ENCODE measurements at regions not wholly inside any gene's neighbourhood (a gene's known extent, or its start where the extent isn't known, plus 50 kb on each side); places are given as distances from the start of the nearest gene placed in this dataset.
"Not testable (repeated sequence)": the region's sequence is repeated elsewhere in the genome, so short reads cannot be mapped to it uniquely, and the experiment has no call there.

- DNase-seq (ENCODE audit: low read depth), result no peak
Measured at GRCh38 chr21:27329255-27329851, 362.5 kb upstream of the ADAMTS5 start.

GRCh38 chr21:27326301-27326700 lies 359.4 kb upstream of the ADAMTS5 start:
- no peak for DNase-seq (ENCODE audit: low read depth)

GRCh38 chr21:27323331-27323730 lies 356.4 kb upstream of the ADAMTS5 start:
- DNase-seq (ENCODE audit: low read depth), result no peak

- no peak for DNase-seq (ENCODE audit: low read depth)
Measured at GRCh38 chr21:27321791-27322190, 354.9 kb upstream of the ADAMTS5 start.

GRCh38 chr21:27320868-27321267 lies 354.0 kb upstream of the ADAMTS5 start:
- DNase-seq (ENCODE audit: low read depth), result no peak

GRCh38 chr21:27317601-27318000 lies 350.7 kb upstream of the ADAMTS5 start:
- DNase-seq (ENCODE audit: low read depth), result not testable (repeated sequence)

- no peak for DNase-seq (ENCODE audit: low read depth)
Measured at GRCh38 chr21:27315373-27315772, 348.5 kb upstream of the ADAMTS5 start.

GRCh38 chr21:27314131-27314530 lies 347.2 kb upstream of the ADAMTS5 start:
- DNase-seq (ENCODE audit: low read depth), result no peak

GRCh38 chr21:27306791-27307775 lies 340.2 kb upstream of the ADAMTS5 start:
- DNase-seq (ENCODE audit: low read depth), result no peak

- no peak for DNase-seq (ENCODE audit: low read depth)
Measured at GRCh38 chr21:27306206-27306605, 339.3 kb upstream of the ADAMTS5 start.

GRCh38 chr21:27301220-27301619 lies 334.3 kb upstream of the ADAMTS5 start:
- no peak for DNase-seq (ENCODE audit: low read depth)

- DNase-seq (ENCODE audit: low read depth), result no peak
Measured at GRCh38 chr21:27300770-27301169, 333.9 kb upstream of the ADAMTS5 start.

- no peak for DNase-seq (ENCODE audit: low read depth)
Measured at GRCh38 chr21:27298465-27298864, 331.6 kb upstream of the ADAMTS5 start.

GRCh38 chr21:27293239-27293638 lies 326.4 kb upstream of the ADAMTS5 start:
- no peak for DNase-seq (ENCODE audit: low read depth)

GRCh38 chr21:27292783-27293182 lies 325.9 kb upstream of the ADAMTS5 start:
- no peak for DNase-seq (ENCODE audit: low read depth)

GRCh38 chr21:27292229-27292628 lies 325.3 kb upstream of the ADAMTS5 start:
- peak; percentile 33 for DNase-seq (ENCODE audit: low read depth)

GRCh38 chr21:27291006-27291405 lies 324.1 kb upstream of the ADAMTS5 start:
- DNase-seq (ENCODE audit: low read depth), result no peak

GRCh38 chr21:27290028-27290427 lies 323.1 kb upstream of the ADAMTS5 start:
- DNase-seq (ENCODE audit: low read depth), result no peak

- DNase-seq (ENCODE audit: low read depth), result no peak
Measured at GRCh38 chr21:27286760-27287159, 319.9 kb upstream of the ADAMTS5 start.

- peak; percentile 33 for DNase-seq (ENCODE audit: low read depth)
Measured at GRCh38 chr21:27277110-27277509, 310.2 kb upstream of the ADAMTS5 start.

GRCh38 chr21:27275294-27275927 lies 308.5 kb upstream of the ADAMTS5 start:
- DNase-seq (ENCODE audit: low read depth), result peak; percentile 75

- peak; percentile 88 for DNase-seq (ENCODE audit: low read depth)
Measured at GRCh38 chr21:27269644-27270043, 302.8 kb upstream of the ADAMTS5 start.

- DNase-seq (ENCODE audit: low read depth), result peak; percentile 57
Measured at GRCh38 chr21:27268290-27268689, 301.4 kb upstream of the ADAMTS5 start.
